WI38 (cell line): ENCODE measurements at regions not wholly inside any gene's neighbourhood (a gene's known extent, or its start where the extent isn't known, plus 50 kb on each side); places are given as distances from the start of the nearest gene placed in this dataset.

Source experiments
- H3K4me3 ChIP-seq: 2 replicates; pipeline ENCODE4 v1.5.1; 2011; ENCODE audit warnings: low read depth, mild to moderate bottlenecking, control low read depth, low read length
- TF ChIP-seq, protein P1 (sequence below): IDR thresholded peaks from 2 replicates; pipeline ENCODE4 v1.5.1; 2012; ENCODE audit warnings: low read depth, mild to moderate bottlenecking, control low read depth, low read length

DNA sequence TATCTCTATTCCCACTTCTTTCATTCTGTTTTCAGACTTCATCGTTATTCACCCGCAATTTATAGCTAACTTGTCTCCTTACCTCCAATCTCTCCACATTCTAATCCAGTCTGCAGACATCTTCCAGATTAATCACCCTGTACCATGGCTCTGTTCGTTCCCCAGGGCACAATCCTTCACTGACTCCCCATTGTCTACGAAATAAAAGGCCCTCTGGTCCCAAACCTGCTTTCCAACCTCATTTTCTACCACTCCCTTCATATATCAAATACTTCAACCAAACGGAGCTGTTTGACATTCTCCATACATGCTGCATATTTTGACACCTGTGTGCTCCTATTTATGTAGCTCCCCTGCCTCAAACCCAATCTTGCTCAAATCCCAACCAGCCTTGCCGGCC lies 1720.6 kb upstream of the WWC1 start:
- no peak overlapping the region for H3K4me3 ChIP-seq
- TF ChIP-seq, protein P1, sequence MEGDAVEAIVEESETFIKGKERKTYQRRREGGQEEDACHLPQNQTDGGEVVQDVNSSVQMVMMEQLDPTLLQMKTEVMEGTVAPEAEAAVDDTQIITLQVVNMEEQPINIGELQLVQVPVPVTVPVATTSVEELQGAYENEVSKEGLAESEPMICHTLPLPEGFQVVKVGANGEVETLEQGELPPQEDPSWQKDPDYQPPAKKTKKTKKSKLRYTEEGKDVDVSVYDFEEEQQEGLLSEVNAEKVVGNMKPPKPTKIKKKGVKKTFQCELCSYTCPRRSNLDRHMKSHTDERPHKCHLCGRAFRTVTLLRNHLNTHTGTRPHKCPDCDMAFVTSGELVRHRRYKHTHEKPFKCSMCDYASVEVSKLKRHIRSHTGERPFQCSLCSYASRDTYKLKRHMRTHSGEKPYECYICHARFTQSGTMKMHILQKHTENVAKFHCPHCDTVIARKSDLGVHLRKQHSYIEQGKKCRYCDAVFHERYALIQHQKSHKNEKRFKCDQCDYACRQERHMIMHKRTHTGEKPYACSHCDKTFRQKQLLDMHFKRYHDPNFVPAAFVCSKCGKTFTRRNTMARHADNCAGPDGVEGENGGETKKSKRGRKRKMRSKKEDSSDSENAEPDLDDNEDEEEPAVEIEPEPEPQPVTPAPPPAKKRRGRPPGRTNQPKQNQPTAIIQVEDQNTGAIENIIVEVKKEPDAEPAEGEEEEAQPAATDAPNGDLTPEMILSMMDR = no peak

DNA sequence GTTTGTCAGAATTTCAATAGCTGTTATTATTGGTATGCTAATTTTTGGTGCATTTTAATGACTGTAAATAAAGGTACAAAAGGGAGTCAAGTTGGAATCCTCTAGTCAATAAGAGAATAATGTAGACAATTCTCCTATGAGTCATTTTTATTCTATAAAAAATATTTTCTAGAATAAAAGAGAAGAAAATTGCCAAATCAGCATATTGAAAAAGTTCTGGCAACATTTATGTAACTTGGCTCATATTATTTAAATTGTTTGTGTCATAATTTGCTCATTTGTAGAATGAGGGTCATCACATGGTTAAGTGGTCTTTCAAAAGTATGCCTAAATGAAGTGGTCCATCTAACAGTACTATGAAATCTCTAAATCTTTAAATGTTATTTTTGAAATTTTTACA lies 1719.8 kb upstream of the WWC1 start:
- TF ChIP-seq, protein P1 = no peak
- H3K4me3 ChIP-seq = no peak overlapping the region

DNA sequence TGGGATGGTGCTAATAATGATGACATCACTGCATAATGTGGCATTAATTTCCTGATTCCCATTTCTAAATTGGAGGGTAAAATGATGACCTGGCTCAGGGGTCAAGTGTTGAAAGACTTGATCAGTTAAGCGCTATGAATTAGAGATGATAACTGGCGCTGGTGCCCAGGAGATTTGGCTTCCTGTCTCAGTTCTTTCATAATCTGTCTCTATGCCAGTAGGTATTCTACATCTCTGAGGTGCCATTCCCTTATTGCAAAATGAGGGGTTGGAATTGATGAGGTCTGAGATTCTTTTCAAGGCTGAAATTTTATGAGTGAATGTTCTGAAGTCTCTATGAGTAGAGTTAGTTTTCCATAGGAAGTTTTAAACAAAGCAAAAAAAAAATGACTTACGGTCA lies 1715.1 kb upstream of the WWC1 start:
- TF ChIP-seq, protein P1 = no peak

DNA sequence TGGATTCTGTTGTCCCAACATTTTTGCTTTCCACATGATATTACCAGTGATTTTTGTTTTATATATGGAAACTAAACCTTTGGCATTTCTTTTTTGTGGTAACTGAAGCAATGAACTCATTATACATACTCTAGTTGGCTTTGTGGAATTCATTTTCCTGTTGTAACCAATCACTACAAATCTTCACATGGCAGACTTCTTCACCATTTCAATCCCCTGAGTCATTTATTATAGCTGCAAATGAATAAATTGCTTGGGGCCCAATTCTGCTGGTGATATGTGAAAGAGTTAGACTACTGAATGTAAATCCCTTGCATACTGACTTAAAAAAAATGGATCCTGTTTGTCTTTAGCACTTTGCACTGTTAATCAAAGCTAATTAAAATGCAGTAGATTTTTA lies 1709.6 kb upstream of the WWC1 start:
- H3K4me3 ChIP-seq = no peak overlapping the region
- TF ChIP-seq, protein P1 = no peak

More for the DNA sequence above, 1715.1 kb upstream of the WWC1 start:
- H3K4me3 ChIP-seq = no peak overlapping the region

DNA sequence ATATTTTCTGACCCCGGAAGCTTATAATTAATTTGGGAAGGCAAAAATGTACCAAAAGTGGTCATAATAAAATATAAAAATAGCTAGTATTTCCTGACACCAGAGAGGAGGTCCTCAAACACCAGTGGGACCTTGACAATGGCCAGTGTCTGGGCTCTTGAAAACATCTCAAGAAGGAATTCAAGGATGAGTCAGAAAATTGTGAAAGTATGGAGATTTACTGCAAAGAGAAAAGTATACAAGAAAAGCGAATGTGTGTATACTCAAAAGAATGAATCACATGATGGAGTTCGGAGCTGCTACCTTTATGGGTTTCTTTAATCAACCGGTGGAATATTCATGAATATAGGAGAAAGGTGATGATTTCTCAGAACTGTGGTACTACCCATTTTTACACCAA lies 1709.0 kb upstream of the WWC1 start:
- H3K4me3 ChIP-seq = no peak overlapping the region
- TF ChIP-seq, protein P1 = no peak

DNA sequence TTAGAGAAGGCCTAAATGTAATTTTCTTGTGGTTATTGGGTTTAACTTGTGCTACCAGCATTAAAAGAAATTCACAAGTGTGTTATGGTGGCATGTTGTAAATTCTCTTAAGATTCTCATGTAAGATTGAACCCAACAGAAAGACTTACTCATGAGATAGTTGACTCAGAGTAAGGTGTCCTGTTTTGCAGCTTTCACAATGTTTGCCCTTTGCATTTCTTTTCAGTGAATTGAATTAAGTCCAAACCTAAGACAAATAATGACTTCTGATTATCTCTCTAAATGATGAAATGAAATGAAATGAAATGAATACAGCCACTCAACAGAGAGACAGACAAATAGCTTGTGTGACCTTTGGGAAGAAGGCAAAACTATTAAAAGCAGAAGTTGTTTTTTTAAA lies 1696.9 kb upstream of the WWC1 start:
- TF ChIP-seq, protein P1 = no peak
- no peak overlapping the region for H3K4me3 ChIP-seq

DNA sequence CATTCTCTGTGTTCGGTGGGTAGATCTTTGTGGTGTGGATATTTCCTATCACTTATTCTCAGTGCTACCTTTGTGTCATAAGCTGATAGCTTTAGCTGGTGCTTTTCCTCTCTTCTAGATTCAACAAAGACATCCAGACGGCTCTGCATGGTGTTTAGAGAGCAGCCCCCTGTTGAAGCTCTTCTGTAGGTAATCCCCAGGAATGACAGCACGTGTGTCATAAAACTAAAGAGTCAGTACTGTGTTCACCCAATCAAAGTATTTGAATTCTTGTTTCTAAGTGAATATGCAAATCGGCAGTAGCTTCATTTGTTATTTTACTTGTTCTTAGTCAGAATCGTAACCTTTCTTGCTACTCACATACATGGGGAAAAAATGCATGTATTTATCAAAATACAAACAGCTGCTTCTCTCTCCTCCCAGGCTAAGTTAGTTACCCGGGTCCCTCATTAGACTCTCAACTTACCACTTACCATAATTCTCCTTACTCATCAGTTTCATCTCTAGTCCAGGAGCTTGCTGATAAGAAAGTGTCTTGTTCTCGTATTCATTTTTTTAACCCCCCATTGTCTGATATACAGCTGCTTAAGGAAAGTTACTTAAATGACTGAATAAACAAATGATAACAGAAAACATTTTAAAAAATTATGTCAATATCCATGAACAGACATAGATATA lies 1696.0 kb upstream of the WWC1 start:
- H3K4me3 ChIP-seq = no peak overlapping the region
- TF ChIP-seq, protein P1 = no peak
